IPS DF 6.9 (cell line): ENCODE measurements at regions not wholly inside any gene's neighbourhood (a gene's known extent, or its start where the extent isn't known, plus 50 kb on each side); places are given as distances from the start of the nearest gene placed in this dataset.
"Not testable (repeated sequence)": the region's sequence is repeated elsewhere in the genome, so short reads cannot be mapped to it uniquely, and the experiment has no call there.

ENCODE experiments used
- DNase-seq: peaks from one replicate; pipeline ENCODE4 v3.0.0-alpha.2; 2013; ENCODE audit warnings: low read depth, low spot score
- H3K27ac ChIP-seq: one replicate; pipeline ENCODE4 v1.5.1; 2013; ENCODE audit warnings: low read length, control low read depth
- H3K27me3 ChIP-seq: 2 replicates; pipeline ENCODE4 v1.6.1; 2013; ENCODE audit warnings: mild to moderate bottlenecking, low read length; ENCODE audit not compliant: control insufficient read depth, insufficient read depth
- H3K36me3 ChIP-seq: 2 replicates; pipeline ENCODE4 v1.6.1; 2013; ENCODE audit warnings: low read length; ENCODE audit not compliant: control insufficient read depth, insufficient read depth
- H3K4me1 ChIP-seq: 2 replicates; pipeline ENCODE4 v1.6.1; 2013; ENCODE audit warnings: low read length; ENCODE audit not compliant: control insufficient read depth, insufficient read depth
- H3K4me3 ChIP-seq: 2 replicates; pipeline ENCODE4 v1.5.1; 2013; ENCODE audit warnings: mild to moderate bottlenecking, low read length
- H3K9me3 ChIP-seq: 2 replicates; pipeline ENCODE4 v1.6.1; 2013; ENCODE audit warnings: low read length, inconsistent platforms; ENCODE audit not compliant: control insufficient read depth, insufficient read depth
- WGBS: extraction: QIAGEN DNeasy Blood & Tissue Kit; methylation state at CpG from one replicate; pipeline ENCODE4 v1.1.7; 2013; ENCODE audit warnings: mixed read lengths, missing lambda C conversion rate; ENCODE audit not compliant: insufficient read length, insufficient coverage; 5-methylcytosine and 5-hydroxymethylcytosine counted together

DNA sequence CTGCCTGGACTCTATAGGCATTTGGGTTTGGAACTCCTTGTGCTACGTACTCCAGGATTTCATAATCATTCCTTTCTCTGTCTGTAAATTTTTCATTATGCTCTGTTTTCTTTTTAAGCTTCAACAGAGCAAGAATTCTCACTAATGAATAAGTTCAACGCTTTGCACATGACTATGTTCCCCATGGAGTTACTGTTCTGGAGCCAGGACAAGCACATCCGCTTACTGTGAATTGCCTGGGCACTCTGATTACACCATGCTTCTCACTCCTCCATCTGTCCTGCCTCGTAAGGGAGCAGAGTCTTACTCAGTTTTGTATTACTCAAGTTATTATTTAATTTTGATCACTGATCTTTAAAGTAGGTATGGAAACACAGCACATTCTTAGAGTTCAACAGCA, 472.7 kb downstream of the RAP2B start:
- H3K4me1 ChIP-seq: no peaks in the 10 kb centered on the region
- no peaks in the 10 kb centered on the region for H3K27me3 ChIP-seq
- no peak for DNase-seq
- H3K4me3 ChIP-seq: no peak overlapping the region
- no peaks in the 10 kb centered on the region for H3K36me3 ChIP-seq
- H3K9me3 ChIP-seq: no peaks in the 10 kb centered on the region
- WGBS: no CpG with 5 or more reads among the region's 4 CpGs
- no peak overlapping the region for H3K27ac ChIP-seq

DNA sequence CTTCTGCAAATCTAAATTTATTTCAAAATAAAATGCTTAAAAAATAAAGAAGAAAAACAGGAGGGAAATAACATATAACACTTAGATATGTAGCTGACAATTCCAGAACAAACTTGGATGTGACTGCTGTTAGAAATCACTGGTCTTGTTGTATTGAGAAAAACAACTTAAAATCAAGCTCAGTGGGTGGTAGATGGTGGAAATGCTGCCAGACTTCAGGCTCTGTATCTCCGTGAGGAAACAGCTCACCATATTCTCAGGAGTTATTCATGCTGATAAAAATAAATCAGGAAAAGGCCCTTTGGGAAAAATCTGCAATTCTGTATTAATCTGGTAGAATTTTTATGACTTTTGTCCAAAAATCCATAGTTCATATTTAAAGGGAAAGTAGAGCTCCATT, 477.6 kb downstream of the RAP2B start:
- no CpG with 5 or more reads among the region's 1 CpG for WGBS
- peaks cover 4% of the 10 kb centered on the region; the same call in 1 of the 2 replicates for H3K4me1 ChIP-seq
- H3K27ac ChIP-seq: no peak overlapping the region

DNA sequence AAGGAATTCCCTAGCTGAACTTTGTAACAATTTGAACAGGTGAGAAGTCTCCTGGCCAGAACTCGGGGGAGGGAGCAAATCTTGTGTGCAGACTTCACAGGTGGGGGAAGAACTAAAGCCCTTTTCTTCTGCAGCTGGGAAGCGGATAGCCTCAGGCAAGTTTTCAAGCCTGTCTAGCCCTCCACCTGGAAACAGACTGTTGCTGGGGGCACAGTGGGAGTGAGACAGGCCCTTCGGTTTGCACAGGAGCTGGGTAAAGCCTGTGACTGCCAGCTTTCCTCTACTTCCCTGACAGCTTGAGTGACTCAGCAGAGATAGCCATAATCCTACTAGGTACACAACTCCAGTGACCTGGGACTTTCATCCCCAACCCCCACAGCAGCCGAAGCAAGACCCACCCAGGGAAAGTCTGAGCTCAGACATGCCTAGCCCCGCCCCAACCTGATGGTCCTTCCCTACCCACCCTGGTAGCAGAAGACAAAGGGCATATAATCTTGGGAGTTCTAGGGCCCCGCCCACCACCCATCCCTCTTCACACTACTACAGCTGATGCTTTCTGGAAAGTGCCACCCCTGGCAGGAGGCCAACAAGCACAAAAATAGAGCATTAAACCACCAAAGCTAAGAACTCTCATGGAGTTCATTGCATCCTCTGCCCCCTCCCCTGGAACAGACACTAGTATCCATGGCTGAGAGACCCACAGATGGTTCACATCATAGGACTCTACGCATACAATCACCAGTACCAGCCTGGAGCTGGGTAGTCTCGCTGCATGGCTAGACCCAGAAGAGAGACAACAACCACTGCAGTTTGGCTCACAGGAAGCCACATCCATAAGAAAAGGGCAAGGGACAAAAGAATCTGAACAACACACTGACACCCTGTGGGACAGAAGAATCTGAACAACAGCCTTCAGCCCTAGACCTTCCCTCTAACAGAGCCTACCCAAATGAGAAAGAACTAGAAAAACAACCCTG, 479.0 kb downstream of the RAP2B start:
- peaks cover 4% of the 10 kb centered on the region; the same call in 1 of the 2 replicates for H3K4me1 ChIP-seq
- DNase-seq: no peak
- WGBS: no CpG with 5 or more reads among the region's 8 CpGs
- no peaks in the 10 kb centered on the region for H3K27me3 ChIP-seq
- H3K9me3 ChIP-seq: no peaks in the 10 kb centered on the region
- no peaks in the 10 kb centered on the region for H3K36me3 ChIP-seq
- H3K27ac ChIP-seq: peak overlapping the region; percentile 38
- H3K4me3 ChIP-seq: no peak overlapping the region

More for the DNA sequence above, 477.6 kb downstream of the RAP2B start:
- Histone ChIP-seq H3K27me3 (no peaks in the 10 kb centered on the region), H3K9me3 (no peaks in the 10 kb centered on the region), H3K4me3 (no peak overlapping the region), H3K36me3 (no peaks in the 10 kb centered on the region)
- DNase-seq: no peak

DNA sequence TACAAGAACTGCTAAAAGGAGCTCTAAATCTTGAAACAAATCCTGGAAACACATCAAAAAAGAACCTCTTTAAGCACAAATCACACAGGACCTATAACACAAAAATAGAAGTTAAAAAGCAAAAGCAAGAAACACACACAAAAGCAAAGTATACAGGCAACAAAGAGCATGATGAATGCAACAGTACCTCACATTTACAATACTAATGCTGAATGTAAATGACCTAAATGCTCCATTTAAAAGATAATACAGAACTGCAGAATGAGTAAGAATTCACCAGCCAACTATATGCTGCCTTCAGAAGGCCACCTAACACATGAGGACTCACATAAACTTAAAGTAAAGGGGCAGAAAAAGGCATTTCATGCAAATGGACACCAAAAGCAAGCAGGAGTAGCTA, 478.6 kb upstream of the ARHGEF26 start:
- H3K4me3 ChIP-seq, H3K36me3 ChIP-seq, DNase-seq: not testable (repeated sequence)

DNA sequence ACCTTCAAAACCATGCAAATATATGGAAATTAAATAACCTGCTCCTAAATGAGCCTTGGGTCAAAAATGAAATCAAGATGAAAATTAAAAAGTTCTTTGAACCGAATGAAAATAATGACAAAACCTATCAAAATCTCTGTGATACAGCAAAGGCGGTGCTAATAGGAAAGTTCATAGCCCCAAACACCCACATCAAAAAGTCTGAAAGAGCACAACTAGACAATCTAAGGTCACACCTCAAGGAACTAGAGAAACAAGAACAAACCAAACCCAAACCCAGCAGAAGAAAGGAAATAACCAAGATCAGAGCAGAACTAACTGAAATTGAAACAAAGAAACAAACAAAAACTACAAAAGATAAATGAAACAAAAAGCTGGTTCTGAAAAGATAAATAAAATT, 477.7 kb upstream of the ARHGEF26 start:
- not testable (repeated sequence) for DNase-seq, H3K4me1 ChIP-seq, H3K36me3 ChIP-seq, H3K27ac ChIP-seq, H3K4me3 ChIP-seq, H3K9me3 ChIP-seq, H3K27me3 ChIP-seq
- no CpG with 5 or more reads among the region's 2 CpGs for WGBS

More for the DNA sequence above, 478.6 kb upstream of the ARHGEF26 start:
- not testable (repeated sequence) for H3K4me1 ChIP-seq, H3K9me3 ChIP-seq, H3K27me3 ChIP-seq, H3K27ac ChIP-seq

DNA sequence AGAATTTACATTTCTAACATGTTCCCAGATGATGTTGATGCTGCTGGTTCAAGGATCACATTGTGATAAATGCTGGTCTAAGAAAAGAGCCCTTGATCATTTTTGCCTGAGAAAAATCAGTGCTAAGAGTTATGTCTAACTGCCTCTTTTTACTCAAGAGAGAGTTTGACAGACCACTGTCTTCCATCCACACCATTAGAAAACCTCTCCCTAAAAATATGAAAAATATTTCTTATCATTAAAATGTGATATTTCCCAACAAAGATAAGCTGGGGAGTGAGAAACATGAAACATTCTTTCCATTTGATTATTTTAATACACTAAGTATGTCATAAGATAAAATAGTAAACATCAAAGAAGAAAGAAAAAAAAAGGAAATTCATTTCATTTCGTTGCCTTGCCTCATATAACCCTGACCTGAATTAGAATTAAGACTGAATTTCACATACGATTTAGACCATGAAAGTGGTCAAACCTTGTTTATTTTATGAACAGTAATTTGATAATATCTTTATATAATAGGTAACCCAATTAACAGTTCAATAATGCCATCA, 471.8 kb upstream of the ARHGEF26 start:
- H3K9me3 ChIP-seq: no peaks in the 10 kb centered on the region
- no peaks in the 10 kb centered on the region for H3K27me3 ChIP-seq
- WGBS: no CpG with 5 or more reads among the region's 2 CpGs
- no peaks in the 10 kb centered on the region for H3K4me1 ChIP-seq
- DNase-seq: no peak
- H3K36me3 ChIP-seq: no peaks in the 10 kb centered on the region
- H3K4me3 ChIP-seq: no peak overlapping the region
- no peak overlapping the region for H3K27ac ChIP-seq

DNA sequence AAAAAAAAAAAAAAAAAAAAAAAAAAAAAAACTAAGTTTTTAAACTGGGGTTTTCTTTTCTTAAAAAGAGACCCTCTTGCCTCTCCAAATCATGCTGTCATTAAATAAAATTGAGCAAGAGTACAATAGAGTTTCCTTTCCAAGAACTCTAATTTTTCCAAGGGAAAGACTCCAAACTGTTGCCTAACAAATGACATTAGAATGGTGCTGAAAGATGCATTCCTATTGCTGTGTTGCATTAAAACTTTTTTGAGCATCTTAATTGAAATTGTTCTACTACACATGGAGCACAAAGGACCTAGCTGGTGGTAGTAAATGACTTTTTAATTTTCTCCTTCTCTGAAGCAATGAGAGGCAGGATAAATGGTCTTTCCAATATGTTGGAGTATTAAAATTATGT, 469.1 kb upstream of the ARHGEF26 start:
- DNase-seq: no peak
- Histone ChIP-seq H3K9me3 (no peaks in the 10 kb centered on the region), H3K4me1 (no peaks in the 10 kb centered on the region), H3K27ac (no peak overlapping the region), H3K36me3 (no peaks in the 10 kb centered on the region), H3K4me3 (no peak overlapping the region), H3K27me3 (no peaks in the 10 kb centered on the region)

DNA sequence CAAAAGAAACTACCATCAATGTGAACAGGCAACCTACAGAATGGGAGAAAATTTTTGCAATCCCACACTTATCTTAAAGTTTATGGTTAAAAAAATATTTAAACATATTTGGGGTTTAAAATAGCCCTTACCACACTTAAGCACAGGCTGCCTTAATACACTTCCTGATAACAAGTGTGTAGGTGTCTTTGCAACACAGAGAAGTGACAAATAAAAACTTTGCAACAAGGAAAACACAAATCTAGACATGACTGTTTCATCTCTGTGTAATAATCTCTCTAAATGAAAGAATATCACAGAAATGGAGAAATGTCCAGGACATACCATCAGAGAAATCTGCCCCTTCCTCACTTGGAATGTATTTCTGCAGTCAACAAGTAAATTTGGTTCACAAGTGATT, 464.1 kb upstream of the ARHGEF26 start:
- Histone ChIP-seq H3K27me3 (no peaks in the 10 kb centered on the region), H3K36me3 (no peaks in the 10 kb centered on the region), H3K27ac (no peak overlapping the region), H3K9me3 (no peaks in the 10 kb centered on the region), H3K4me3 (no peak overlapping the region), H3K4me1 (no peaks in the 10 kb centered on the region)
- no peak for DNase-seq

DNA sequence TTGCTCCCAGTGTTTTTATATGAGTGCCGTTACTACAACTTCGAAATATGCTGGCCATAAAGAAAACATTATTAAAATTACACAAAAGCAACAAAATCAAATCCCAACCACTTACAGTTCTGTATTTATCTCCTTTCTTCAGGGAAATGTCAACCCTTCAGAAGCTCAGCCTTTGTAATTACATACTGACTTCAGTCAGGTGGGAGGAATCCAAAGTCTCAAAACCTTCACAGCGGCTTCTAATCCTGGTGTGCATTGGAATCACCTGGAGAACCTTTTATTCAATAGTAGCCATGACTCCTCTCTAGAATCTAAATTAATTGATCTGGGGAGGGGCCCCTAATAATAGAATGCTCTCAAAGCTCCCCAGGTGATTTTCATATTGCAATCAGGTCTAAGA, 463.7 kb upstream of the ARHGEF26 start:
- Histone ChIP-seq H3K27ac (no peak overlapping the region), H3K4me1 (no peaks in the 10 kb centered on the region), H3K4me3 (no peak overlapping the region), H3K9me3 (no peaks in the 10 kb centered on the region), H3K27me3 (no peaks in the 10 kb centered on the region), H3K36me3 (no peaks in the 10 kb centered on the region)
- WGBS: no CpG with 5 or more reads among the region's 3 CpGs
- DNase-seq: no peak

DNA sequence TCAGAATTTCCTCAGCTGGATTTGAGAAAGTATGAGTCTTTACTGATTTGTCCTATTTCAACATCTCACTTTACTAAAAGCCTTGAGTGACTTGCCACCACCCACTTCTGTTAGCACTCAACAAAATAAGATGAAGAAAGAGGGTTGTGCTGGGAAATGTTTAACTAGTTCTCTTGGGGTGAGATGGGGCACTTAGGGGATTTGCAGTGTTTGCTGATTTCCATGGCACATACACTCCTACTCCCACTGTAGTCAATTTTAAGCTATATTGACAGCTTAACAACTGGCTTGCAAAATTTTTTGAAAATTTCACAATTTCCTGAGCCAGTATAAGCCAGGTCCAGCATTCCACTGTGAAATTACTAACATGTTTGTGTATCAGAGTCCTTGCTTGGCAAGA, 463.1 kb upstream of the ARHGEF26 start:
- no peaks in the 10 kb centered on the region for H3K36me3 ChIP-seq
- H3K4me1 ChIP-seq: no peaks in the 10 kb centered on the region
- no peak overlapping the region for H3K4me3 ChIP-seq
- H3K9me3 ChIP-seq: no peaks in the 10 kb centered on the region
- H3K27me3 ChIP-seq: no peaks in the 10 kb centered on the region
- DNase-seq: no peak
- no peak overlapping the region for H3K27ac ChIP-seq
